CD14-positive monocyte (primary cell): ENCODE measurements at regions not wholly inside any gene's neighbourhood (a gene's known extent, or its start where the extent isn't known, plus 50 kb on each side); places are given as distances from the start of the nearest gene placed in this dataset.

Experiments used
- DNase-seq, 3 donors: peaks; one replicate each; pipeline ENCODE4 v3.0.0-alpha.2; 2011 to 2022
- H2AFZ ChIP-seq: 2 replicates; pipeline ENCODE4 v1.6.0; 2012; ENCODE audit warnings: mild to moderate bottlenecking, low read depth, low read length, inconsistent platforms; ENCODE audit not compliant: insufficient read depth, poor library complexity, severe bottlenecking
- H3K27ac ChIP-seq, 2 donors: 1 replicate in 1 of 2; 2 replicates in 1 of 2; pipeline ENCODE4 v1.5.1; 2012 to 2013; ENCODE audit warnings: low read length in 2 of 2, control low read depth in 1 of 2, inconsistent platforms in 1 of 2, low read depth in 1 of 2, mild to moderate bottlenecking in 1 of 2
- H3K27me3 ChIP-seq, 2 donors: one replicate each; pipeline versions ENCODE4 v1.6.0 to v1.6.1; 2011 to 2013; ENCODE audit warnings: low read length in 2 of 2; ENCODE audit not compliant: control insufficient read depth in 2 of 2, insufficient read depth in 2 of 2
- H3K36me3 ChIP-seq, 2 donors: replicated peaks in 1 of 2; 1 replicate in 1 of 2; 2 replicates in 1 of 2; pipeline versions ENCODE4 v1.5.1 to v1.6.1; 2012 to 2013; ENCODE audit warnings: low read length in 2 of 2, control low read depth in 1 of 2, inconsistent platforms in 1 of 2, mild to moderate bottlenecking in 1 of 2; ENCODE audit not compliant: insufficient read depth in 2 of 2, control insufficient read depth in 1 of 2
- H3K4me1 ChIP-seq, 2 donors: 1 replicate in 1 of 2; 2 replicates in 1 of 2; pipeline versions ENCODE4 v1.5.1 to v1.6.1; 2012 to 2013; ENCODE audit warnings: low read length in 2 of 2, control low read depth in 1 of 2, inconsistent platforms in 1 of 2, mild to moderate bottlenecking in 1 of 2, moderate library complexity in 1 of 2; ENCODE audit not compliant: insufficient read depth in 2 of 2, control insufficient read depth in 1 of 2
- H3K4me2 ChIP-seq: replicated peaks from 2 replicates; pipeline ENCODE3; 2012; ENCODE audit warnings: low read length, moderate library complexity, mild to moderate bottlenecking; ENCODE audit not compliant: poor library complexity, severe bottlenecking; ENCODE audit errors: extremely low read depth
- H3K4me3 ChIP-seq, 3 experiments: fragments of 200-600 bp in 1 of 3; sonication (generic) in 1 of 3; replicated peaks in 1 of 3; 1 replicate in 2 of 3; 2 replicates in 1 of 3; pipeline ENCODE4 v1.5.1; 2011 to 2013; ENCODE audit warnings: low read length in 3 of 3, mild to moderate bottlenecking in 3 of 3, control low read depth in 2 of 3, low read depth in 2 of 3, inconsistent platforms in 1 of 3, moderate library complexity in 1 of 3
- H3K79me2 ChIP-seq: 2 replicates; pipeline ENCODE4 v1.6.0; 2012; ENCODE audit warnings: mild to moderate bottlenecking, control low read depth, inconsistent platforms, low read length, moderate library complexity; ENCODE audit not compliant: insufficient read depth
- H3K9ac ChIP-seq: 2 replicates; pipeline ENCODE4 v1.6.0; 2017; ENCODE audit warnings: low read length, mild to moderate bottlenecking; ENCODE audit not compliant: insufficient read depth, poor library complexity, severe bottlenecking
- H3K9me3 ChIP-seq, 2 donors: replicated peaks in 1 of 2; 1 replicate in 1 of 2; 2 replicates in 1 of 2; pipeline versions ENCODE4 v1.5.1 to v1.6.1; 2012 to 2013; ENCODE audit warnings: low read length in 2 of 2, control low read depth in 1 of 2; ENCODE audit not compliant: control insufficient read depth in 1 of 2, insufficient read depth in 1 of 2
- H4K20me1 ChIP-seq: 2 replicates; pipeline ENCODE4 v1.6.0; 2012; ENCODE audit warnings: mild to moderate bottlenecking, low read length, control low read depth, moderate library complexity; ENCODE audit not compliant: insufficient read depth
- H3K27ac Mint-ChIP-seq, 7 donors: one replicate each; pipeline ENCODE4 v1.8.0; 2020; ENCODE audit warnings: mild to moderate bottlenecking in 7 of 7, mixed read lengths in 7 of 7, moderate library complexity in 6 of 7, inconsistent platforms in 2 of 7
- H3K27me3 Mint-ChIP-seq, 3 donors: one replicate each; pipeline ENCODE4 v1.8.0; 2021 to 2022; ENCODE audit warnings: low read depth in 3 of 3, mild to moderate bottlenecking in 3 of 3, mixed read lengths in 3 of 3, moderate library complexity in 3 of 3, inconsistent platforms in 1 of 3
- H3K36me3 Mint-ChIP-seq, 2 donors: one replicate each; pipeline ENCODE4 v1.8.0; 2020; ENCODE audit warnings: mixed read lengths in 2 of 2, inconsistent platforms in 1 of 2, mild to moderate bottlenecking in 1 of 2
- H3K4me1 Mint-ChIP-seq: one replicate; pipeline ENCODE4 v1.8.0; 2020; ENCODE audit warnings: mild to moderate bottlenecking, mixed read lengths
- H3K4me3 Mint-ChIP-seq, 2 donors: one replicate each; pipeline ENCODE4 v1.8.0; 2020; ENCODE audit warnings: mild to moderate bottlenecking in 2 of 2, mixed read lengths in 2 of 2, moderate library complexity in 1 of 2
- H3K9me3 Mint-ChIP-seq, 7 donors: one replicate each; pipeline ENCODE4 v1.8.0; 2020 to 2022; ENCODE audit warnings: mixed read lengths in 7 of 7, mild to moderate bottlenecking in 6 of 7, moderate library complexity in 6 of 7, inconsistent platforms in 2 of 7
- CTCF ChIP-seq: fragments of 200-600 bp; IDR thresholded peaks from one replicate; pipeline ENCODE4 v1.8.0; 2022; ENCODE audit warnings: antibody characterized with exemption, mild to moderate bottlenecking
- WGBS: methylation state at CpG from one replicate; pipeline ENCODE4 v1.1.5; 2013; ENCODE audit warnings: missing lambda C conversion rate; ENCODE audit not compliant: insufficient coverage; 5-methylcytosine and 5-hydroxymethylcytosine counted together
- intact Hi-C, 2 donors: fragments of 100-400 bp; cut with micrococcal nuclease; formaldehyde crosslinking; loops; one replicate each; pipeline versions ENCODE4 v1.15.0 to v1.15.1; 2023

GRCh38 chr6:121664158-121664557 is 228.7 kb downstream of the GJA1 start:
- peaks cover 12% of the 10 kb centered on the region for H3K4me1 Mint-ChIP-seq

GRCh38 chr6:121666814-121667213 is 231.4 kb downstream of the GJA1 start:
- Histone ChIP-seq H3K4me1 (no peaks in the 10 kb centered on the region), H4K20me1 (no peaks in the 10 kb centered on the region), H3K4me2 (no peak overlapping the region), H2AFZ (no peak overlapping the region), H3K27me3 (no peaks in the 10 kb centered on the region), H3K4me3 (no peak overlapping the region), H3K9ac (no peak overlapping the region), H3K79me2 (no peaks in the 10 kb centered on the region), H3K27ac (no peak overlapping the region), H3K9me3 (no peaks in the 10 kb centered on the region), H3K36me3 (no peaks in the 10 kb centered on the region)
- intact Hi-C loops = no loop called here
- Mint-ChIP-seq H3K27me3 (no peaks in the 10 kb centered on the region), H3K27ac (no peak overlapping the region), H3K36me3 (no peaks in the 10 kb centered on the region), H3K4me1 (peaks cover 10% of the 10 kb centered on the region), H3K9me3 (peaks cover 0 to 5% (median 0%) of the 10 kb centered on the region in 7 donors), H3K4me3 (no peak overlapping the region)
- WGBS = no CpG with 5 or more reads among the region's 4 CpGs
- no peak for DNase-seq
- TF ChIP-seq CTCF = no peak

More at GRCh38 chr6:121664158-121664557, 228.7 kb downstream of the GJA1 start:
- intact Hi-C loops = no loop called here
- H2AFZ ChIP-seq = no peak overlapping the region
- peaks cover 0 to 5% (median 0%) of the 10 kb centered on the region in 7 donors for H3K9me3 Mint-ChIP-seq
- no peaks in the 10 kb centered on the region for H3K36me3 ChIP-seq
- TF ChIP-seq CTCF = no peak
- H3K4me3 Mint-ChIP-seq = no peak overlapping the region
- no peak overlapping the region for H3K4me3 ChIP-seq
- H3K27ac ChIP-seq = no peak overlapping the region
- DNase-seq = no peak
- 100% methylated on average over 1 of the region's 1 CpG for WGBS
- no peak overlapping the region for H3K9ac ChIP-seq
- H3K79me2 ChIP-seq = no peaks in the 10 kb centered on the region
- H3K27me3 Mint-ChIP-seq = no peaks in the 10 kb centered on the region
- H3K27ac Mint-ChIP-seq = no peak overlapping the region
- H3K36me3 Mint-ChIP-seq = no peaks in the 10 kb centered on the region
- H3K4me2 ChIP-seq = no peak overlapping the region
- H3K9me3 ChIP-seq = no peaks in the 10 kb centered on the region
- no peaks in the 10 kb centered on the region for H4K20me1 ChIP-seq
- no peaks in the 10 kb centered on the region for H3K4me1 ChIP-seq
- no peaks in the 10 kb centered on the region for H3K27me3 ChIP-seq
